ENCODE measurements at regions not wholly inside any gene's neighbourhood (a gene's known extent, or its start where the extent isn't known, plus 50 kb on each side); places are given as distances from the start of the nearest gene placed in this dataset.
A peak's percentile ranks its signal among the peaks of the same experiment; 100 is the strongest.

GRCh38 chr21:27083144-27083543, 116.3 kb upstream of the ADAMTS5 start:
- DNase-seq = no peak

- DNase-seq = no peak
These were observed 115.6 kb upstream of the ADAMTS5 start for GRCh38 chr21:27082431-27083010.

GRCh38 chr21:27079636-27080240, 112.8 kb upstream of the ADAMTS5 start:
- no peak for DNase-seq

- DNase-seq = no peak
These were observed 112.0 kb upstream of the ADAMTS5 start for GRCh38 chr21:27078915-27079314.

- peak in 1 of 14 donors; percentile 8 for DNase-seq
These were observed 110.6 kb upstream of the ADAMTS5 start for GRCh38 chr21:27077501-27077900.

GRCh38 chr21:27076025-27076424, 109.1 kb upstream of the ADAMTS5 start:
- no peak for DNase-seq

GRCh38 chr21:27070861-27071670, 104.2 kb upstream of the ADAMTS5 start:
- no peak for DNase-seq

GRCh38 chr21:27068811-27069210, 101.9 kb upstream of the ADAMTS5 start:
- no peak for DNase-seq

GRCh38 chr21:27067226-27067625, 100.3 kb upstream of the ADAMTS5 start:
- DNase-seq = no peak

GRCh38 chr21:27062443-27062842, 95.6 kb upstream of the ADAMTS5 start:
- peak in 1 of 14 donors; percentile 7 for DNase-seq

- DNase-seq = no peak
These were observed 94.9 kb upstream of the ADAMTS5 start for GRCh38 chr21:27061770-27062169.

GRCh38 chr21:27060190-27060589, 93.3 kb upstream of the ADAMTS5 start:
- no peak for DNase-seq

- DNase-seq = no peak
These were observed 92.1 kb upstream of the ADAMTS5 start for GRCh38 chr21:27058673-27059605.

- no peak for DNase-seq
These were observed 91.1 kb upstream of the ADAMTS5 start for GRCh38 chr21:27057997-27058396.

GRCh38 chr21:27047658-27048314, 80.9 kb upstream of the ADAMTS5 start:
- no peak for DNase-seq

- no peak for DNase-seq
These were observed 80.4 kb upstream of the ADAMTS5 start for GRCh38 chr21:27047283-27047657.

- no peak for DNase-seq
These were observed 78.5 kb upstream of the ADAMTS5 start for GRCh38 chr21:27045281-27045985.

GRCh38 chr21:27043377-27043776, 76.5 kb upstream of the ADAMTS5 start:
- peak in 1 of 14 donors; percentile 5 for DNase-seq

- DNase-seq = no peak
These were observed 74.0 kb upstream of the ADAMTS5 start for GRCh38 chr21:27040738-27041469.

- DNase-seq = peak in 1 of 14 donors; percentile 50
These were observed 69.9 kb upstream of the ADAMTS5 start for GRCh38 chr21:27036736-27037301.

Data from C1 segment of cervical spinal cord (tissue), 14 donors.